K562 (cell line): ENCODE measurements at regions not wholly inside any gene's neighbourhood (a gene's known extent, or its start where the extent isn't known, plus 50 kb on each side); places are given as distances from the start of the nearest gene placed in this dataset.

Experiments
- ATAC-seq: fragments of 200-7000 bp; cut with Tn5 transposase; 3 replicates; pipeline ENCODE4 v1.9.1; 2020; ENCODE audit warnings: moderate library complexity
- BruUV-seq: library from RNA; stranded (reverse); fragments of 400-500 nt; replicated peaks from 2 replicates; lab custom pipeline; 2021; lab: Mats Ljungman, UMichigan
- CTCF ChIA-PET: fragments of 300-600 bp; formaldehyde crosslinking; extraction: SDS; loops from one replicate; lab custom pipeline; 2021; ENCODE audit warnings: low intra/inter-chr PET ratio; lab: Yijun Ruan, JAX
- POLR2A ChIA-PET: fragments of 300-600, 350-650 bp; sonication (Branson Sonifier 250); formaldehyde crosslinking; extraction: SDS; loops from one replicate; lab custom pipeline; 2021; ENCODE audit warnings: antibody characterized with exemption, inconsistent platforms; lab: Yijun Ruan, JAX
- DNase-seq, 4 experiments: peaks; one replicate each; pipeline versions ENCODE4 v3.0.0 to v3.0.0-alpha.2; 2011 to 2018; ENCODE audit warnings: low spot score in 3 of 4, mixed read lengths in 3 of 4; ENCODE audit errors: extremely low read depth in 1 of 4
- FAIRE-seq: peaks from 2 replicates; lab custom pipeline; 2011; peaks lifted over from hg19 to GRCh38; lab: Jason Lieb, UNC
- H2AFZ ChIP-seq: 2 replicates; pipeline ENCODE4 v1.6.0; 2011; ENCODE audit warnings: low read depth, low read length, control low read depth, inconsistent platforms
- H3K27ac ChIP-seq: fragments of 200-600 bp; 3 replicates; pipeline ENCODE4 v1.8.0; 2011; ENCODE audit warnings: low read depth, mild to moderate bottlenecking, control low read depth, inconsistent platforms, low read length, moderate library complexity, mixed read lengths; ENCODE audit errors: extremely low read depth
- H3K27me3 ChIP-seq, 2 experiments: fragments of 300-600 bp in 1 of 2; 2 replicates in 1 of 2; 3 replicates in 1 of 2; pipeline versions ENCODE4 v1.6.0 to v1.8.0; 2011; ENCODE audit warnings: inconsistent platforms in 2 of 2, low read length in 2 of 2, mild to moderate bottlenecking in 1 of 2, mixed read lengths in 1 of 2, moderate library complexity in 1 of 2; ENCODE audit not compliant: control insufficient read depth in 2 of 2, insufficient read depth in 2 of 2
- H3K36me3 ChIP-seq: fragments of 300-600 bp; 3 replicates; pipeline ENCODE4 v1.8.0; 2011; ENCODE audit warnings: mild to moderate bottlenecking, low read length, inconsistent platforms; ENCODE audit not compliant: control insufficient read depth, insufficient read depth
- H3K4me1 ChIP-seq, 2 experiments: fragments of 200-600 bp in 1 of 2; replicated peaks in 1 of 2; 2 replicates in 1 of 2; 3 replicates in 1 of 2; pipeline versions ENCODE4 v1.5.1 to v1.8.0; 2011; ENCODE audit warnings: inconsistent platforms in 2 of 2, low read length in 2 of 2, mild to moderate bottlenecking in 1 of 2, mixed read lengths in 1 of 2, moderate library complexity in 1 of 2; ENCODE audit not compliant: control insufficient read depth in 2 of 2, insufficient read depth in 2 of 2
- H3K4me2 ChIP-seq: 2 replicates; pipeline ENCODE4 v1.6.1; 2011; ENCODE audit warnings: low read length, control low read depth, inconsistent platforms, mixed read lengths; ENCODE audit not compliant: insufficient read depth
- H3K4me3 ChIP-seq: fragments of 200-600 bp; sonication (generic), shearing (Covaris generic); 2 replicates; pipeline ENCODE4 v1.5.1; 2016; ENCODE audit warnings: control low read depth, inconsistent platforms
- H3K79me2 ChIP-seq: fragments of 200-600 bp; 3 replicates; pipeline ENCODE4 v1.8.0; 2011; ENCODE audit warnings: low read length, inconsistent platforms; ENCODE audit not compliant: control insufficient read depth, insufficient read depth
- H3K9ac ChIP-seq, 2 experiments: 2 replicates each; pipeline versions ENCODE4 v1.6.0 to v1.6.1; 2011; ENCODE audit warnings: low read depth in 2 of 2, low read length in 2 of 2, control low read depth in 1 of 2, inconsistent platforms in 1 of 2, mild to moderate bottlenecking in 1 of 2, mixed read lengths in 1 of 2; ENCODE audit not compliant: insufficient read depth in 1 of 2
- H3K9me1 ChIP-seq: one replicate; pipeline ENCODE4 v1.6.0; 2011; ENCODE audit warnings: inconsistent platforms, mild to moderate bottlenecking, low read length, moderate library complexity; ENCODE audit not compliant: control insufficient read depth, insufficient read depth
- H3K9me3 ChIP-seq: replicated peaks from 2 replicates; pipeline ENCODE4 v1.5.1; 2011; ENCODE audit warnings: low read depth, low read length, inconsistent platforms; ENCODE audit not compliant: control insufficient read depth, insufficient read depth
- H4K20me1 ChIP-seq: replicated peaks from 2 replicates; pipeline ENCODE4 v1.6.1; 2011; ENCODE audit warnings: low read length, inconsistent platforms, mixed read lengths; ENCODE audit not compliant: control insufficient read depth, insufficient read depth
- ATF1 ChIP-seq, 2 experiments: fragments of 450-650 bp in 1 of 2; IDR thresholded peaks; 2 replicates each; pipeline ENCODE4 v1.6.1; 2016; ENCODE audit warnings: missing compliant biosample characterization in 1 of 2, missing genetic modification characterization in 1 of 2
- BCOR ChIP-seq: fragments of 450-650 bp; IDR thresholded peaks from 2 replicates; pipeline ENCODE4 v1.6.1; 2016
- FOXM1 ChIP-seq, 2 experiments: fragments of 450-650 bp in 1 of 2; sonication (generic) in 1 of 2; formaldehyde crosslinking in 1 of 2; IDR thresholded peaks; 2 replicates each; pipeline versions ENCODE4 v1.6.1 to v1.9.0; 2017 to 2022; ENCODE audit warnings: low read depth in 2 of 2, mild to moderate bottlenecking in 2 of 2, missing genetic modification reagents in 1 of 2, moderate library complexity in 1 of 2
- HDAC6 ChIP-seq: IDR thresholded peaks from 2 replicates; pipeline ENCODE4 v1.6.1; 2012; ENCODE audit warnings: low read depth, mild to moderate bottlenecking, control low read depth, inconsistent platforms, low read length, moderate library complexity
- HSF4 ChIP-seq: fragments of 250-450 bp; sonication (Bioruptor Pico); IDR thresholded peaks from 2 replicates; pipeline ENCODE4 v2.1.2; 2022; ENCODE audit warnings: mild to moderate bottlenecking, moderate library complexity, borderline replicate concordance
- NFATC3 ChIP-seq: fragments of 450-650 bp; IDR thresholded peaks from 2 replicates; pipeline ENCODE4 v1.6.1; 2017; ENCODE audit warnings: mild to moderate bottlenecking
- NR2F6 ChIP-seq: fragments of 450-650 bp; formaldehyde crosslinking; IDR thresholded peaks from 2 replicates; pipeline ENCODE4 v1.4.0; 2020; ENCODE audit warnings: mild to moderate bottlenecking
- RAD21 ChIP-seq, 2 experiments: fragments of 250-450 bp in 1 of 2; fragments of 450-650 bp in 1 of 2; sonication (Bioruptor Pico) in 1 of 2; formaldehyde crosslinking in 1 of 2; IDR thresholded peaks in 1 of 2; conservative IDR thresholded peaks in 1 of 2; 2 replicates each; pipeline versions ENCODE4 v1.4.0 to v1.8.0; 2020 to 2022; ENCODE audit warnings: mild to moderate bottlenecking in 2 of 2, moderate library complexity in 1 of 2
- RBM34 ChIP-seq: fragments of 200-400 bp; formaldehyde crosslinking; IDR thresholded peaks from 2 replicates; pipeline ENCODE4 v1.6.1; 2018; ENCODE audit warnings: low read length, borderline replicate concordance; ENCODE audit not compliant: insufficient read depth
- RFX5 ChIP-seq: IDR thresholded peaks from 2 replicates; pipeline ENCODE4 v1.6.1; 2011; ENCODE audit warnings: low read depth, mild to moderate bottlenecking, improper control_type of control experiment, low read length
- SMAD4 ChIP-seq: fragments of 250-450 bp; sonication (Bioruptor Pico); conservative IDR thresholded peaks from 2 replicates; pipeline ENCODE4 v1.8.0; 2021; ENCODE audit warnings: inconsistent platforms, mild to moderate bottlenecking, moderate library complexity
- ZBTB12 ChIP-seq: fragments of 250-450 bp; sonication (Bioruptor Pico); IDR thresholded peaks from 2 replicates; pipeline ENCODE4 v1.4.0; 2020
- ZNF217 ChIP-seq: sonication (generic); formaldehyde crosslinking; IDR thresholded peaks from 2 replicates; pipeline ENCODE4 v1.8.0; 2022; ENCODE audit warnings: mild to moderate bottlenecking, missing genetic modification reagents
- ZNF311 ChIP-seq: fragments of 250-450 bp; sonication (Bioruptor Pico); IDR thresholded peaks from 2 replicates; pipeline ENCODE4 v1.4.0; 2020; ENCODE audit warnings: mild to moderate bottlenecking, moderate library complexity
- ZNF354B ChIP-seq: fragments of 250-450 bp; sonication (Bioruptor Pico); IDR thresholded peaks from 2 replicates; pipeline ENCODE4 v1.4.0; 2020
- ZNF41 ChIP-seq: fragments of 250-450 bp; sonication (Bioruptor Pico); conservative IDR thresholded peaks from 2 replicates; pipeline ENCODE4 v1.4.0; 2020; ENCODE audit warnings: mild to moderate bottlenecking
- WGBS: fragments of 100-300 bp; shearing (Covaris generic); methylation state at CpG from one replicate; pipeline ENCODE4 v1.1.6; 2016; ENCODE audit warnings: low coverage, mixed read lengths; ENCODE audit not compliant: insufficient coverage; ENCODE audit errors: missing lambda C conversion rate; 5-methylcytosine and 5-hydroxymethylcytosine counted together
- in situ Hi-C: fragments of 300-500 bp; cut with MboI; formaldehyde crosslinking; loops from 4 replicates; pipeline ENCODE4 v1.15.0; 2018; ENCODE audit warnings: inconsistent platforms, mixed read lengths
- intact Hi-C: fragments of 100-400 bp; cut with micrococcal nuclease; formaldehyde crosslinking; loops from 2 replicates; pipeline ENCODE4 v1.14.2; 2022
- TF ChIP-seq, protein P1 (sequence below): fragments of 450-650 bp; conservative IDR thresholded peaks from 2 replicates; pipeline ENCODE4 v1.6.1; 2016; ENCODE audit warnings: missing genetic modification characterization, low read depth, mild to moderate bottlenecking, missing compliant biosample characterization, moderate library complexity

- no peak for TF ChIP-seq HDAC6
- TF ChIP-seq, protein P1, sequence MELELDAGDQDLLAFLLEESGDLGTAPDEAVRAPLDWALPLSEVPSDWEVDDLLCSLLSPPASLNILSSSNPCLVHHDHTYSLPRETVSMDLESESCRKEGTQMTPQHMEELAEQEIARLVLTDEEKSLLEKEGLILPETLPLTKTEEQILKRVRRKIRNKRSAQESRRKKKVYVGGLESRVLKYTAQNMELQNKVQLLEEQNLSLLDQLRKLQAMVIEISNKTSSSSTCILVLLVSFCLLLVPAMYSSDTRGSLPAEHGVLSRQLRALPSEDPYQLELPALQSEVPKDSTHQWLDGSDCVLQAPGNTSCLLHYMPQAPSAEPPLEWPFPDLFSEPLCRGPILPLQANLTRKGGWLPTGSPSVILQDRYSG (tag), result no peak
Observed at GRCh38 chr9:119577881-119578280, 208.6 kb upstream of the BRINP1 start (continued).

DNA sequence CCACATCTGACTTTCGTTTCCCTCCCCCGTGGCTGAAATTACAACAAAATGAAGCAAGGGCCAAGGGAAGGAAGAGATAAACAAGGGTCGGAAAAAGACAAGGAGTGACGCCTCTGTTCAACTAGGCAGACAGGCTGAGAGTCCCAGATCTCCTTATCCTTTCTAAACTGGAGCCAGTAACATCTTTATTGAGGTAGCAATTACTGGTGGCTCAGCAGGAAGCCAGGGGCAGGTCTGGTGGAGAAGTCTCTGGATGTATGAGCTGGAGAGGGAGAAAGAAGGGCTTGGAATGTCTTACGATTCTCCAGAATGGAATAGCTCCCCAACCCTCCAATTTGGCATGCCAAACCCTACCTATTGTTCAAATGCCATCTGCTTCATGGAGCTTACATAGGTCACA, 190.8 kb upstream of the BRINP1 start:
- CTCF ChIA-PET, result no interaction called here
- H2AFZ ChIP-seq, result no peak overlapping the region
- in situ Hi-C loops, result loop anchor here (25.0 kb wide), 1 partner anchor 902 kb away; no protein-coding TSS in a partner anchor
- WGBS, result 0% methylated on average over 5 of the region's 5 CpGs
- BruUV-seq, result no TSS peak
- H3K27me3 ChIP-seq, result no peaks in the 10 kb centered on the region
- no peaks in the 10 kb centered on the region for H3K9me3 ChIP-seq
- intact Hi-C loops, result loop anchor here (5.0 to 10.0 kb wide), 3 partner anchors 405 to 917 kb away; no protein-coding TSS in a partner anchor
- ATAC-seq (no peak), FAIRE-seq (no peak)
- no peaks in the 10 kb centered on the region for H3K36me3 ChIP-seq
- H4K20me1 ChIP-seq, result no peaks in the 10 kb centered on the region
- no peaks in the 10 kb centered on the region for H3K4me1 ChIP-seq
- POLR2A ChIA-PET, result no interaction called here
- no peaks in the 10 kb centered on the region for H3K9me1 ChIP-seq
- no peaks in the 10 kb centered on the region for H3K79me2 ChIP-seq
- no peak overlapping the region for H3K4me2 ChIP-seq
- TF ChIP-seq RAD21 (CRISPR knock-in tag; conservative IDR thresholded peaks at IDR 0.05 in 1 of 2, IDR thresholded peaks at IDR 0.05 in 1 of 2), result no peak
- TF ChIP-seq ZNF41 (CRISPR knock-in tag), result no peak
- TF ChIP-seq NFATC3, result no peak
- TF ChIP-seq BCOR, result no peak
- no peak for TF ChIP-seq ATF1 (CRISPR knock-in tag; IDR thresholded peaks at IDR 0.05)
- TF ChIP-seq ATF1 (tag; IDR thresholded peaks at IDR 0.05), result no peak
- no peak for TF ChIP-seq RFX5
- no peak for TF ChIP-seq HSF4 (CRISPR knock-in tag)
- TF ChIP-seq ZNF354B (CRISPR knock-in tag), result no peak
- no peak for TF ChIP-seq RBM34
- TF ChIP-seq FOXM1 (IDR thresholded peaks at IDR 0.05; ENCODE audit: low read depth), result no peak
- no peak for TF ChIP-seq FOXM1 (CRISPR knock-in tag; IDR thresholded peaks at IDR 0.05; ENCODE audit: low read depth)
- TF ChIP-seq NR2F6 (CRISPR knock-in tag), result no peak
- no peak for TF ChIP-seq ZBTB12 (CRISPR knock-in tag)
- no peak for TF ChIP-seq SMAD4 (CRISPR knock-in tag)
- TF ChIP-seq ZNF217 (CRISPR knock-in tag), result no peak
- no peak for TF ChIP-seq ZNF311
- TF ChIP-seq, all 486 proteins: peak for 0
- no peak overlapping the region for H3K27ac ChIP-seq
- H3K9ac ChIP-seq, result no peak overlapping the region
- H3K4me3 ChIP-seq, result no peak overlapping the region
- DNase-seq, result no peak
